Fibroblast of skin of left biceps (primary cell): ENCODE measurements at regions not wholly inside any gene's neighbourhood (a gene's known extent, or its start where the extent isn't known, plus 50 kb on each side); places are given as distances from the start of the nearest gene placed in this dataset.

ENCODE experiments used
- DNase-seq, 2 experiments: peaks; one replicate each; pipeline ENCODE4 v3.0.0-alpha.2; 2013; ENCODE audit warnings: low read depth in 2 of 2

- no peak for DNase-seq
Observed at GRCh38 chr4:43345323-43345925, 452.9 kb downstream of the GRXCR1 start.

GRCh38 chr4:43348591-43348990, 456.1 kb downstream of the GRXCR1 start:
- DNase-seq = no peak

- no peak for DNase-seq
Observed at GRCh38 chr4:43351970-43352806, 459.7 kb downstream of the GRXCR1 start.

GRCh38 chr4:43352859-43353258, 460.3 kb downstream of the GRXCR1 start:
- DNase-seq = no peak

- DNase-seq = no peak
Observed at GRCh38 chr4:43353552-43353951, 461.0 kb downstream of the GRXCR1 start.

GRCh38 chr4:43356786-43357185, 464.3 kb downstream of the GRXCR1 start:
- no peak for DNase-seq

GRCh38 chr4:43357252-43357974, 464.9 kb downstream of the GRXCR1 start:
- no peak for DNase-seq

- no peak for DNase-seq
Observed at GRCh38 chr4:43360296-43360695, 467.8 kb downstream of the GRXCR1 start.

- DNase-seq = no peak
Observed at GRCh38 chr4:43362875-43363636, 470.5 kb downstream of the GRXCR1 start.

- no peak for DNase-seq
Observed at GRCh38 chr4:43369036-43369594, 476.6 kb downstream of the GRXCR1 start.

GRCh38 chr4:43373201-43373600, 480.7 kb downstream of the GRXCR1 start:
- DNase-seq = no peak

- no peak for DNase-seq
Observed at GRCh38 chr4:43374216-43374751, 481.8 kb downstream of the GRXCR1 start.

- DNase-seq = no peak
Observed at GRCh38 chr4:43379016-43379415, 486.5 kb downstream of the GRXCR1 start.

- no peak for DNase-seq
Observed at GRCh38 chr4:43380093-43380492, 487.6 kb downstream of the GRXCR1 start.

- DNase-seq = no peak
Observed at GRCh38 chr4:43391069-43391468, 498.6 kb downstream of the GRXCR1 start.

GRCh38 chr4:43394976-43395375, 502.5 kb downstream of the GRXCR1 start:
- no peak for DNase-seq

GRCh38 chr4:43399726-43400125, 507.2 kb downstream of the GRXCR1 start:
- DNase-seq = no peak

GRCh38 chr4:43402393-43402792, 509.9 kb downstream of the GRXCR1 start:
- no peak for DNase-seq

- no peak for DNase-seq
Observed at GRCh38 chr4:43410636-43411035, 518.1 kb downstream of the GRXCR1 start.

- DNase-seq = no peak
Observed at GRCh38 chr4:43411226-43411625, 518.7 kb downstream of the GRXCR1 start.

- DNase-seq = no peak
Observed at GRCh38 chr4:43423276-43423675, 530.8 kb downstream of the GRXCR1 start.
